ENCODE measurements at regions not wholly inside any gene's neighbourhood (a gene's known extent, or its start where the extent isn't known, plus 50 kb on each side); places are given as distances from the start of the nearest gene placed in this dataset.
"Not testable (repeated sequence)": the region's sequence is repeated elsewhere in the genome, so short reads cannot be mapped to it uniquely, and the experiment has no call there.

- not testable (repeated sequence) for TF ChIP-seq CTCF, POLR2AphosphoS5, EP300, POLR2A (IDR thresholded peaks at IDR 0.05)
Observed at GRCh38 chr16:29340235-29340634, 66.3 kb downstream of the NPIPB11 start.
